ENCODE measurements at regions not wholly inside any gene's neighbourhood (a gene's known extent, or its start where the extent isn't known, plus 50 kb on each side); places are given as distances from the start of the nearest gene placed in this dataset.

GRCh38 chr10:118106426-118106825 lies 59.7 kb upstream of the RAB11FIP2 start:
- Histone ChIP-seq H3K9me3 (ENCODE audit: control insufficient read depth in 4 of 4, low read length in 3 of 4) (no peaks in the 10 kb centered on the region), H3K4me1 (ENCODE audit: control insufficient read depth in 4 of 4, insufficient read depth in 4 of 4, low read length in 3 of 4) (no peaks in the 10 kb centered on the region), H3K36me3 (ENCODE audit: control insufficient read depth in 4 of 4, insufficient read depth in 3 of 4, low read depth in 1 of 4, low read length in 3 of 4) (no peaks in the 10 kb centered on the region), H3K27me3 (ENCODE audit: control insufficient read depth in 4 of 4, insufficient read depth in 4 of 4, low read length in 3 of 4) (peaks cover 0 to 8% (median 0%) of the 10 kb centered on the region in 4 donors), H3K27ac (ENCODE audit: low read depth in 1 of 2, low read length in 2 of 2) (no peak overlapping the region), H3K9ac (ENCODE audit: low read depth in 1 of 2, low read length in 2 of 2) (no peak overlapping the region), H3K4me3 (ENCODE audit: low read depth in 1 of 3, low read length in 3 of 3) (no peak overlapping the region)
- no peak for TF ChIP-seq FOXA2 (IDR thresholded peaks at IDR 0.05)
- TF ChIP-seq, protein P1, sequence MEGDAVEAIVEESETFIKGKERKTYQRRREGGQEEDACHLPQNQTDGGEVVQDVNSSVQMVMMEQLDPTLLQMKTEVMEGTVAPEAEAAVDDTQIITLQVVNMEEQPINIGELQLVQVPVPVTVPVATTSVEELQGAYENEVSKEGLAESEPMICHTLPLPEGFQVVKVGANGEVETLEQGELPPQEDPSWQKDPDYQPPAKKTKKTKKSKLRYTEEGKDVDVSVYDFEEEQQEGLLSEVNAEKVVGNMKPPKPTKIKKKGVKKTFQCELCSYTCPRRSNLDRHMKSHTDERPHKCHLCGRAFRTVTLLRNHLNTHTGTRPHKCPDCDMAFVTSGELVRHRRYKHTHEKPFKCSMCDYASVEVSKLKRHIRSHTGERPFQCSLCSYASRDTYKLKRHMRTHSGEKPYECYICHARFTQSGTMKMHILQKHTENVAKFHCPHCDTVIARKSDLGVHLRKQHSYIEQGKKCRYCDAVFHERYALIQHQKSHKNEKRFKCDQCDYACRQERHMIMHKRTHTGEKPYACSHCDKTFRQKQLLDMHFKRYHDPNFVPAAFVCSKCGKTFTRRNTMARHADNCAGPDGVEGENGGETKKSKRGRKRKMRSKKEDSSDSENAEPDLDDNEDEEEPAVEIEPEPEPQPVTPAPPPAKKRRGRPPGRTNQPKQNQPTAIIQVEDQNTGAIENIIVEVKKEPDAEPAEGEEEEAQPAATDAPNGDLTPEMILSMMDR (IDR thresholded peaks at IDR 0.05; ENCODE audit: low read depth, low read length, missing input control) = peak; percentile 24
- no peak for TF ChIP-seq ATF3 (IDR thresholded peaks at IDR 0.05)
- TF ChIP-seq RAD21 (IDR thresholded peaks at IDR 0.05) = peak; percentile 55 to 71
- TF ChIP-seq MAX (IDR thresholded peaks at IDR 0.05) = no peak
- no peak for TF ChIP-seq SP1 (IDR thresholded peaks at IDR 0.05)
- no peak for TF ChIP-seq RXRA (IDR thresholded peaks at IDR 0.05)
- TF ChIP-seq NR2F2 (IDR thresholded peaks at IDR 0.05) = no peak
- no peak for TF ChIP-seq REST (IDR thresholded peaks at IDR 0.05)
- TF ChIP-seq HNF4G (IDR thresholded peaks at IDR 0.05) = no peak
- no peak for TF ChIP-seq GABPA (IDR thresholded peaks at IDR 0.05 in 1 of 2, conservative IDR thresholded peaks at IDR 0.05 in 1 of 2)
- no peak for TF ChIP-seq ZBTB33 (IDR thresholded peaks at IDR 0.05)
- no peak for TF ChIP-seq FOXA1 (IDR thresholded peaks at IDR 0.05)
- TF ChIP-seq YY1 (IDR thresholded peaks at IDR 0.05) = no peak
- TF ChIP-seq TAF1 (conservative IDR thresholded peaks at IDR 0.05) = no peak
- TF ChIP-seq JUND (IDR thresholded peaks at IDR 0.05) = no peak
- no peak for TF ChIP-seq EGR1 (IDR thresholded peaks at IDR 0.05; ENCODE audit: low read depth in 2 of 2)
- WGBS = 40% methylated on average over 3 of the region's 3 CpGs
- no peak for DNase-seq (ENCODE audit: low spot score)

DNA sequence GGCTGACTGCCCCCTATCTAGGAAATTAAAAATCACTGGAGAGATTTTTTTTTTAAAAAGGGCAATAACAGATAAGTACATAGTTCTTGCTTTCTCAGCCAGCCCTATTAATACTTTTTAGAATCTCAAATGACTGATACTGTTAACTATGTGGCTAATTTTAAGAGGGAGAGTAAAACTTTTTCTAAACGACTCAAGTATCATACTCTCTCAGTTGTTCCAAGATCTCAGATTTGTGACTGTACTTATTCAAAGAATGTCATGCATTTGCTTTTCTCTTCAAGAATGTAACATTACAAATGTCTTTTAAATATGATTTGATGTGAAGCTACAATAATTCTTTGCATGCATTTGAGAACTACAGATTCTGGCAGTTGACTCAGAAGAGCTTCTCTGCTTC lies 55.4 kb upstream of the RAB11FIP2 start:
- TF ChIP-seq REST (IDR thresholded peaks at IDR 0.05) = no peak
- TF ChIP-seq HNF4A (conservative IDR thresholded peaks at IDR 0.05) = no peak
- no peak for TF ChIP-seq EGR1 (IDR thresholded peaks at IDR 0.05; ENCODE audit: low read depth in 2 of 2)
- Histone ChIP-seq H3K27me3 (ENCODE audit: control insufficient read depth in 4 of 4, insufficient read depth in 4 of 4, low read length in 3 of 4) (peaks cover 0 to 6% (median 0%) of the 10 kb centered on the region in 4 donors), H3K27ac (ENCODE audit: low read depth in 1 of 2, low read length in 2 of 2) (no peak overlapping the region), H3K9me3 (ENCODE audit: control insufficient read depth in 4 of 4, low read length in 3 of 4) (no peaks in the 10 kb centered on the region), H3K4me1 (ENCODE audit: control insufficient read depth in 4 of 4, insufficient read depth in 4 of 4, low read length in 3 of 4) (no peaks in the 10 kb centered on the region), H3K9ac (ENCODE audit: low read depth in 1 of 2, low read length in 2 of 2) (no peak overlapping the region), H3K4me3 (ENCODE audit: low read depth in 1 of 3, low read length in 3 of 3) (no peak overlapping the region), H3K36me3 (ENCODE audit: control insufficient read depth in 4 of 4, insufficient read depth in 3 of 4, low read depth in 1 of 4, low read length in 3 of 4) (no peaks in the 10 kb centered on the region)
- DNase-seq (ENCODE audit: low spot score) = no peak
- WGBS = 72% methylated on average over 1 of the region's 1 CpG

Data from liver (tissue), 8 donors.